ENCODE measurements at regions not wholly inside any gene's neighbourhood (a gene's known extent, or its start where the extent isn't known, plus 50 kb on each side); places are given as distances from the start of the nearest gene placed in this dataset.

DNA sequence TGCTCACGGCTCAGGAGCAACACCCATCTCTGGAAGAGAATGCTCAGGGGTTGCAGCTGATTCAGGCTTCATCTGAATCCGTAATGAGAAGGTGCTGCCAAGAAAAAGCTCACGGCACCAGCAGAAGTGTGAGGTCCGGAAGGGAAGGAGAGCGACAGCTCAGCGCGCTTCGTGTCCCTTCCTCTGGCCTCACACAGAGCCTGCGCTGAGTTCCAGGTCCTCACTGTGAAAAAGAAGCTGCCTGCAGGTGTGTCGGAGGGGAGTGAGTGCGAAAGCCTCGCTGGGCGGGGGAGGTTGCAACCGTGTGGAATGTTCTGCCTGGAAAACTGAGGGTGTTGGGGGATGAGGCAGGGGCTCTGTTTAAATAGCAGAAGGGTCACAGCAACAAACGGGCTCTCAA is 76.2 kb upstream of the TWIST2 start:
- no peak for TF ChIP-seq GATA2 (IDR thresholded peaks at IDR 0.05; ENCODE audit: low read depth, low read length)
- TF ChIP-seq GATA3 (IDR thresholded peaks at IDR 0.05; ENCODE audit: low read depth, low read length), result no peak

DNA sequence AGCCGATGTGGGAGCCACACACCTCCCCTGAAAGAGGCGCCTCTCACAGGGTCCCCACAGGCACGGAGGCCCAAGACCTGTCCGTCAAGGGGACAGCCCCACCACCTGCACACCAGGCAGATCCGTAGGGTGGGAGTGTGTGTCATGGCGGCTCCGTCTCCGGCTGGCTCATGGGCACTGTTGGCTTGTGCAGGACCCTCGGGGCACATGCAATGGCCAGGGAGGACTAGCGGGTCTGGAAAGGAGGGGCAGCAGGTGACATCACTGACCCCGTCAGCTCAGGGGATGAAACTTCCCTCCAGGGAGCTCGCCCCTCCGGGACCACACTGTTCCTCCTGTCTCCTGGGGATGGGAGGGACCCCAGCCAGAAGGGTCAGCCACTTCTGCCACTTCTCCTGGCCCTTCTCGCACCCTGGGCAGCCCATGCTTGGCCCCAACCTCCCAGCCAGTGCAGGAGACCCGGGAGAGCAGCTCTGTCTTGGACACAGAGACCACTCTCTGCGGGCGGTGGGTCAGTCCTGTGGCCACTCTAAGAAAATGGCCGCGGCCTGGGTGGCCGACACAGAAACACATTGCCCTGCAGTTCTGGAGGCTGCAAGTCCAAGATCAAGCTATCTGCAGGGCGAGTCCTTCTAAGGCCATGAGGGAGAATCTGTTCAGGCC is 75.1 kb upstream of the TWIST2 start:
- no peak for TF ChIP-seq GATA3 (IDR thresholded peaks at IDR 0.05; ENCODE audit: low read depth, low read length)
- no peak for TF ChIP-seq GATA2 (IDR thresholded peaks at IDR 0.05; ENCODE audit: low read depth, low read length)

DNA sequence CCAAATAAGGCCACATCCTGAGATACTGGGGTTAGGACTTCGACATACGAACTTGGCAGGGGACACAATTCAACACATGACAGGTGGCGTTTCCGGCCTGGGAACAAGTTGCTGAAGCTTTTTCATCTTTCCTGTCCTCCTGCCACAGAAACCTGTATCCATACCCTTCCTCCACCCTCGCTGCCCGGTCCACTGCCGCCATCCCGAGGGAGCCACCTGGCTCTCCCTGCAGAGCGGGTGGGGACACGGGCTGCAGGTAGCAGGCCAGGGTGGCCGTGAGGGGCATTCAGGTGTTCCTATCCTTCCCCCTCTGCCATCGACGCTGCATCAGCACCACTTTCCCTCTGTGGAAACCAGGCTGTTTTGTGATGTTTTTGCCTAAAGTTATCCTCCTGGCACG is 74.4 kb upstream of the TWIST2 start:
- TF ChIP-seq GATA3 (IDR thresholded peaks at IDR 0.05; ENCODE audit: low read depth, low read length) (no peak), GATA2 (IDR thresholded peaks at IDR 0.05; ENCODE audit: low read depth, low read length) (no peak)

DNA sequence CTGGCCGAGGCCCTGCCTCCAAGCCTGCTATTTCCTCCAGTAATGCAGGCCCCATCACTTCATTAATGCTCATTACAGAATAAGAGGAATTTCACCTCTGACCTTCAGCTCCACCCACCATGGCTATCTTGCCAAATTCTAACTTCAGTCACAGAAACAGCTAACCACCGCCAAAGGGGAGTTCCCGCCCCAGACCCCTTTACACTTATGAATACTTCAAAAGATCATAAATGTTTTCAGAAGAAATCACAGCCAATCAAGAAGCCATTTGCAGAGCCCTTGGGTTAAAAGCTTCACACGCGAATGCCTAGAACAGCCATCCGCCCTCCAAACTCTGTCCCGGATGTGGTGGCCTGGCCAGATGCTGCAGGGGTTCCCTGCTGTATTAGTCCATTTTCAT is 73.8 kb upstream of the TWIST2 start:
- TF ChIP-seq GATA2 (IDR thresholded peaks at IDR 0.05; ENCODE audit: low read depth, low read length) (no peak), GATA3 (IDR thresholded peaks at IDR 0.05; ENCODE audit: low read depth, low read length) (no peak)

DNA sequence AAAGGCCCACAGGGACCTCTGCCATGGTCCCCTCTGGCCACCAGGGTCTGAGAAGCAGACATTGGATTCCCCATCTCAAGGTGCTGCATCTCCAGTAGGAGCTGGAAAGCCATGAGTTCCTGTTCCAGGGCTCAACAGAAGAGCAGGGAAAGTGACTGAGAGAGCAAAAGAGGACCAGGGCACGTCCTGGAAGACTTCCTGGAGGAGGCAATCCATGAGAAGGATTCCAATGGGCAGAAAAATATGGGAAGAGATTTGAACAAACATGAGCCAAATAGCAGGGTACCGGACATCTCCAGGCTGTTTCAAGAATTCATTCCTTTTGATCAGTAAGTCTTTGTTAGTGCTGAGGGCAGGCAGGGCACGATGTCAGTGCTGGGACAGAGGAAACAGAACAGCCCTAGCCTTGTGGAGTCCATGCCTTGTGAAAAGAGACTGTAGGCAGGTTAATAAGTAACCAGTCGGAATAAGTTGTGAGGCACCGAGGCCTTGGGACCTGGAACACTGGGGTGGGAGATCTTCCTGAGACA is 72.8 kb upstream of the TWIST2 start:
- TF ChIP-seq GATA3 (IDR thresholded peaks at IDR 0.05; ENCODE audit: low read depth, low read length) (no peak), GATA2 (IDR thresholded peaks at IDR 0.05; ENCODE audit: low read depth, low read length) (no peak)

DNA sequence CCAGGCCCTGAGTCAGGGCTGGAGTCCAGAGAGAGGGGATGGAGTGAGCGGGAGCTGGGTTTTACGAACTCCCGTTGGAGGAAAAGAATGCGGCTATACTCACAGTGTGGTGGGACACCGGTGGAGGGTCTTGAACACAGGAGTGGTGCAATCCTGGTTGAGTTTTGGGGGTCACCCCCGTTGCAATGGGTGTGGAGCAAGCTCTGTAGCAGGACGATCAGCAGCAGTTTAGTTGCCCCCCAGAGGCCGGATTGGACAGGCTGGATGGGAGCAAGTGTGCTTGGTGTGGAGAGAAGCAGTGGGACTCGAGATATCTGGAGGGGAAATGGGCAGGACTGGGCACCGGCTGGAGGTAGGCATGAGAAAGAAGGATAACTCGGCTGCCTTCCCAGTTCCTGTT is 72.3 kb upstream of the TWIST2 start:
- TF ChIP-seq GATA3 (IDR thresholded peaks at IDR 0.05; ENCODE audit: low read depth, low read length) (no peak), GATA2 (IDR thresholded peaks at IDR 0.05; ENCODE audit: low read depth, low read length) (no peak)

DNA sequence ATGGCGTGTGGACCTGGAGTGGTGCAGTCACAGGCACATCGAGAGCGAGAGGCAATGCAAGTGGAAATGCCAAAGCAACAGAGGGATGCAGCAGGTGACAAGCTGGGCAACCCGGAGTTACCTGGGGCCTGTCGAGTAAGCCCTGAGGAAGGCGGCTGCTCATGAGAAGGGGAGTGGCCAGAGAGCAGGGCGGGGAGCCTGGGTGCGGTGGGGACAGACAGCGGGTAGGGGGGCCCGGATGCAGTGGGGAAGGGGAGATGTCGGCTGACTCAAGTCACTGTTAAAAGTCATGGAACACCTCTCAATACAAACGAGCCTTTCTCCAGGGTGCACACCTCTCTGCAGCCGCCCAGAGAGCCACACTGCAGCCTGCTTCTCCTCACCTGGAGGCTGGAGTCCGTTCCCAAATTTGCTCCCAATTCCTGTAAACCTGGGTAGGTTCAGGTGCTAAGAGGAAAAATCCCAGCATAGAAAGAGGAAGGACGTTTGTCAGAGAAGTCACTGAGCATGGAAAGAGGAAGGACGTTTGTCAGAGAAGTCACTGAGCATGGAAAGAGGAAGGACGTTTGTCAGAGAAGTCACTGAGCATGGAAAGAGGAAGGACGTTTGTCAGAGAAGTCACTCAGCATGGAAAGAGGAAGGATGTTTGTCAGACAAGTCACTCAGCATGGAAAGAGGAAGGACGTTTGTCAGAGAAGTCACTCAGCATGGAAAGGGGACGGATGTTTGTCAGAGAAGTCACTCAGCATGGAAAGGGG is 71.7 kb upstream of the TWIST2 start:
- TF ChIP-seq GATA2 (IDR thresholded peaks at IDR 0.05; ENCODE audit: low read depth, low read length), result no peak
- no peak for TF ChIP-seq GATA3 (IDR thresholded peaks at IDR 0.05; ENCODE audit: low read depth, low read length)

DNA sequence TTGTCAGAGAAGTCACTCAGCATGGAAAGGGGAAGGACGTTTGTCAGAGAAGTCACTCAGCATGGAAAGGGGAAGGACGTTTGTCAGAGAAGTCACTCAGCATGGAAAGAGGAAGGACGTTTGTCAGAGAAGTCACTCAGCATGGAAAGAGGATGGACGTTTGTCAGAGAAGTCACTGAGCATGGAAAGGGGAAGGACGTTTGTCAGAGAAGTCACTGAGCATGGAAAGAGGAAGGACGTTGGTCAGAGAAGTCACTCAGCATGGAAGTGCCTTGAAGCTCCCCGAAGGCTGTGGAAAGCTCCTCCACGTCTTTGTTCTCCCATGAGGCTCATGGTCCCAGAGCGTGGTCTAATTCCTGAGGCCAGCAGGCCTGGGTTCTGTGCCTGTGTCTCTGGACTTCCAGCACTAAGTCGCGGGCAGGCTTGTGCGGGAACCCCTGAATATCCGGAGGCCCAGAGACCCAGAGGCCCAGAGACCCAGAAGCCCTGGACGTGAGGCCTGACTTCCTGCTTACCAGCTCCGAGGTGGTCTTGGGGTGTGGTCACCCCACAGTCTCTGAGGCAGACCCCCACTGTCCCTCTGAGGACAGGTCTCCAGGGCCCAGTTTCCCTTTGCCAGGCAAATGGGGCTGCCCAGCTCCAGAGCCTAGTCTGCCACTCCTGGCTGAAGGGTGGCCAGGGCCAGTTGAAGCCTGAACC is 70.4 kb upstream of the TWIST2 start:
- TF ChIP-seq GATA2 (IDR thresholded peaks at IDR 0.05; ENCODE audit: low read depth, low read length) (no peak), GATA3 (IDR thresholded peaks at IDR 0.05; ENCODE audit: low read depth, low read length) (no peak)

DNA sequence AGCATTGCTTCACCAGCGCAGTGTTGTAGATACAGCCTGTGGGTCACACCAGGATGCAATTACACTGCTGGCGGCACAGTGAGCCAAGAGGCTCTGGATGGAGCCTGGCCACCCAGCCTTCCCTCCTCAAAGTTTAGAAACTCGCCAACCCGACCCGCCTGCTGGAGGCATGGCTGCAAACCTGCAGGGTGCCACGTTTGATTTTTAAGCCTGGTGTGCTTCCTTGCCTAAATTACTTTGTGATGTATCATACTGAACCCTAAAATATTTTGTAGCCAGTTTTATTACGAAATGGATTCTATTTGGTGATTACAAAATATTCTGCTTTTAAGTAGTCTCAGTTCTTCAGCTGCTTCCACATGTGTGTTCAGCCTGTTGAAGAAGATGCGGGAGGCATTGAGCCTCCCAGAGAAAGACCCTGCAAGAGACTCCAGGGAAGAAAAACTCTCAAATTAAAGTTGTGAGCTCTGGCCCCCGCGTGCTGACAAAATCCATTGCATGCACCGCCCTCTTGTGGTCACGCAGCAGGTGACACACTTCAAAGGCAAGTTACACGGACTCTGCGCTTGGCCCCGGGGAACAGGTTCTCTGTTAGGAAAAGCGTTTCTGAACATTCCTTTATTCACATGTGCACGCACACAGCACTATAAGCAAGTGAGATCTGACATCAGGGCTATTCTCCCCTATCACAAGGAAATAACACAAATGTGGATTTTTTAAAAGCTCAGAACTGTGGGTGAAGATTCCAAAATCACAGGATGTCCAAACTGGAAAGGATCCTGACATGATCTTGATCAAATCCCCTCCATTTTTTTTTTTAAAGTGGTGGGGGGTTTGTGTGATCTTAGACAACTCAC is 63.0 kb upstream of the TWIST2 start:
- TF ChIP-seq GATA3 (IDR thresholded peaks at IDR 0.05; ENCODE audit: low read depth, low read length) (no peak), GATA2 (IDR thresholded peaks at IDR 0.05; ENCODE audit: low read depth, low read length) (no peak)

DNA sequence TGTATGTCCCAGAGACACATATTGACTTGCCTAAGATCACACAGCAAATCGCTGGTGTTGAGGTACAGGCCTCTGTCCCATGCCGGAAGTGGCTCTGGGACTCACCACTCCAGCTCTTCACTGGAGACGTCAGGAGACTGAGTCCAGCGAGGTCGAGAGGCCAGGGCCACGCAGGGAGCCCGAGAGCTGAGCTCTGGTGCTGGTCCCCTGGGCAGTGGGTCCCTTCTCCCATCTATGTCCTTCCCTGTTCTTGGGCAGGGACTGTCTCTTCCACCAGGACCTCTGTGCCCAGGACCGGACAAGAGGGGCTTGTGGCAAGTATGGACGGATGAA is 62.4 kb upstream of the TWIST2 start:
- no peak for TF ChIP-seq GATA2 (IDR thresholded peaks at IDR 0.05; ENCODE audit: low read depth, low read length)
- no peak for TF ChIP-seq GATA3 (IDR thresholded peaks at IDR 0.05; ENCODE audit: low read depth, low read length)

DNA sequence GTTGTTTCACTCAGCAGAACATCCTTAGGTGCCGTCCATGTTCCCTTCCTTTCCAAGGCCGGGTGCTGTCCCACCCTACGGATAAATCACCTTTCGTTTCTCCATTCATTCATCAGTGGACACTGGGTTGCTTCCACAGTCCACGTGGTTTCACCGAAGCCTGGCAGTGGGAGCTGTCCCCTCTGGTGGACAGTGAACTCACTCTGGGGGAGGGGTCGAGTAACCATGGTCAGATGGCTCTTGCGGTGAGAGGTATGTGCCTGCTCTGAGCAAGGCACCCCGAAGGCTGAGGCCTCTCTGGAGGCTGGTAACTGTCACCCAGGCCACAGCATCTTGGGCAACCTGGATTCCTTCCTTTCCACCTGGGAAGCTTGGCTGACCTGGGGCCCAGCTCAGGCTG is 61.5 kb upstream of the TWIST2 start:
- TF ChIP-seq GATA3 (IDR thresholded peaks at IDR 0.05; ENCODE audit: low read depth, low read length) (no peak), GATA2 (IDR thresholded peaks at IDR 0.05; ENCODE audit: low read depth, low read length) (no peak)

DNA sequence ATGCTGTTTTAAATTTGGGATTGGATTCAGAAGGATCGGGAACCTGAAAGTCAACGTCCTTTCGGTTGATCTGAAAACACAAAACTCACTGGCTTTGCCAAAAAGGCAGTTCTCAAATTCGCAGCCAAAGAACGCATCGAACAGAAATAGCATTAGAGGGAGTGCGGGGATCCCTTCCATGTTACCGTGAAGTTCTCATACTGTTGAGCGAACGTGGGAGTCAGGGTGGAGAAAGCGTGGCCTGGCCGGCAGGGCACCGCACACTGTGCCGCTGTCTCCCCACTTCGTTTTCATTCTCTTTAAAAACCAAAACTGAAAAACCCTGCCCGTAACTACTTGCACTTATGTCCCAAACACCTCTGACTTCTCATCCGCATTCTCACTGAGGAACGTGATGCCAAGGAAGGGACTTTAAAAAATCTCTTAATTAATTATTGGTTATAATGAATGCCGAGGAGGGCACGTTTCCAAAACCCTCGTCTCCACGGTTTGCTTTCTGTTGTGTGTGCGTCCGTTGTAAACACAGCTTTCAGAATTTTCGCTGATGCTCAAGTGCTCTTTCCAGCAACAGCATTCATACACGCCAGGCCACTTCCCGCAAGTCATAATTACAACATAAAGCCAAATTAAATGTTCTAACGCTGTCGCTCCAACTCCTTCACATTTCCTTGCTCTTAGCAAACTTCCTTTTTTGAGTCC is 60.9 kb upstream of the TWIST2 start:
- no peak for TF ChIP-seq GATA3 (IDR thresholded peaks at IDR 0.05; ENCODE audit: low read depth, low read length)
- TF ChIP-seq GATA2 (IDR thresholded peaks at IDR 0.05; ENCODE audit: low read depth, low read length), result no peak

DNA sequence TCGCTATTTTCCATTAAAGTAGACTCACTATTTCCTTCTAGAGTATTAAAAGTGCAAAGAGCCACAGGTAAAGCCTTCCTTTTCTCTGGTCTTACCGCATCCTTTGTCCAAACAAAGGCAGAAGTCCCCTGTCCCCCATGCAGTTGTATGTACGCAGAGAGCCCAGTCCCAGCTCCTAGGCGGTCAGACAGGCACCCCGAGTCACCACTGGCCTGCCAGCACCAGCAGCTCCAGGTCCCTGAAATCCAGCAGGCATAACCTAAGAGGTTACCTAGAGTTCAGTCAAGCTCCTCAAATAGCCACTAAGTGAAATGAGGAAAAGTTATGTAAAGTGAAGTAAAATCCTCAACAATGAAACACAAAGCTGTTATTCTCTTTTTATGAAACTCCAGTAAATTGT is 60.4 kb upstream of the TWIST2 start:
- TF ChIP-seq GATA2 (IDR thresholded peaks at IDR 0.05; ENCODE audit: low read depth, low read length) (no peak), GATA3 (IDR thresholded peaks at IDR 0.05; ENCODE audit: low read depth, low read length) (no peak)

Data from SH-SY5Y (cell line).